ENCODE measurements at regions not wholly inside any gene's neighbourhood (a gene's known extent, or its start where the extent isn't known, plus 50 kb on each side); places are given as distances from the start of the nearest gene placed in this dataset.

- DNase-seq (ENCODE audit: low spot score): no peak
These were observed 161.7 kb downstream of the IRF8 start for GRCh38 chr16:86060381-86061317.

- DNase-seq (ENCODE audit: low spot score): no peak
These were observed 162.3 kb downstream of the IRF8 start for GRCh38 chr16:86061318-86061695.

DNA sequence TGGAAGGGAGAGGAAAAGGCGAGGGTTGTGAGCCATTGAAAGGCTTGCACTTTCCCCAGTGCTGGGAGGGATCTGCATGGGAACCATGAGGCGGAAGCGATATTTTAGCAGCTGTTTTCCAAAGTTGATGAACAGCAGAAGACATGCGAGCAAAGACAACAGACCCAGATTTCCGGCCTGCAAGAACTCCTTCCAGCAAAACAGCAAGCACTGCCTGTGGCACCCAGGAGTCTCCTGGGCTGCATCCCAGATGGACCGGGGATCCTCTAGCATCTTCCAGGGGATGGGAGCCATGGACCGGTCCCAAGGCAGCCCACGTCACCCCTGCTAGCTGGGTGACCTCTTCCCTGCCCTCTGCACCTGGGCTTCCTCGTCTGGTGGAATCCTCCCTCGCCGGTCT lies 162.8 kb downstream of the IRF8 start:
- no peak for DNase-seq (ENCODE audit: low spot score)

GRCh38 chr16:86062271-86062965 lies 163.5 kb downstream of the IRF8 start:
- DNase-seq (ENCODE audit: low spot score): no peak

DNA sequence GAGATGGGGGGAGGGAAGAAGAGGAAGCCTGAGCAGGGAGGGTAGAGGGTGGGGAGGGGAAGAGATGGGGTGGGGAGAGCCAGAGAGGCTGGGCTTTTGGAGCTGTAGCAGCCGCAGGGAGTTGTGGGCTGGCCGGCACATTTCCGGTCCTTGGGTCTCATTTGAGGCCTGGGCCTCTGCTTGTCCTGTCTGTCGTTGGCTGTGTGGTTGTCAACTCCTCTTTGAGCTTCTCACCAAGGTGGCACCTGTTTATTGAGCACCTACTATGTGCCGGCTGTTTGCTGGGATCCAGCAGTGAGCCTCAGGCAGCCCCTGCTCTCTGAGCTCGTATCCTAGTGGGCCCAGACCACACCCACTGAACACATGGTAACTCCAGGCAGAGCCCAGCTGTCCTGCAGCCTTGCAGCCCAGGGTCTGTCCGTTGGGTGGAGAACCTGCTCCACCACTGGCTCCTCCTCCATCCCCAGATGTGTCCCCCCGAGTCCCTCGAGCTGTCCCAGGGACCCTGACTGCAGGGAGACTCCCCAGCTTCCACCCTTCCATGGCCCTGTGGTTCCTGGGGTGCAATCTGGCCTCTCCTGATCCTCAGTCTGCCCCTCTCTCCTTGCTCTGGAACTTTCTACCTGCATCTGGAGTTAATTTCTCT lies 164.9 kb downstream of the IRF8 start:
- DNase-seq (ENCODE audit: low spot score): no peak

- no peak for DNase-seq (ENCODE audit: low spot score)
These were observed 165.7 kb downstream of the IRF8 start for GRCh38 chr16:86064431-86065250.

- DNase-seq (ENCODE audit: low spot score): no peak
These were observed 166.7 kb downstream of the IRF8 start for GRCh38 chr16:86065711-86066110.

GRCh38 chr16:86066811-86067210 lies 167.8 kb downstream of the IRF8 start:
- DNase-seq (ENCODE audit: low spot score): no peak

GRCh38 chr16:86067516-86067915 lies 168.6 kb downstream of the IRF8 start:
- DNase-seq (ENCODE audit: low spot score): no peak

DNA sequence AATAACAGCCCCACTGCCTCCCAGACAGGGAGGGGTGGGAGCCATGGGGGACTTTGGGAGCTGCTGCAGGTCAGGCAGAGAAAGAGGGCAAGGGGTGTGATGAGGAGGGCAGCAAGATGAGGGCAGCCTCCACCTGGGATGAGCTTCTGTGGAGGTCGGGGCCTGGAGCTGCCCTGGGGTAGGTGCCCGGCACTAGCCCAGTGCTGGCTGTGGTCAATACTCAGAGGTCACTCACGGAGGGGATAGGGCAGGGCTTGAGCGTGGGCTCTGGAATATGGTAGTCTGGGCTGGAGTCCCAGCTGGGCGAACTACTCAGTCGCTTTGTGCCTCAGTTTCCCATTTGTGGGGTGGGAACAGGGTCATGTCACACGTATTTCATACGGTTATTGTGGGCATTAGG lies 169.0 kb downstream of the IRF8 start:
- DNase-seq (ENCODE audit: low spot score): no peak

DNA sequence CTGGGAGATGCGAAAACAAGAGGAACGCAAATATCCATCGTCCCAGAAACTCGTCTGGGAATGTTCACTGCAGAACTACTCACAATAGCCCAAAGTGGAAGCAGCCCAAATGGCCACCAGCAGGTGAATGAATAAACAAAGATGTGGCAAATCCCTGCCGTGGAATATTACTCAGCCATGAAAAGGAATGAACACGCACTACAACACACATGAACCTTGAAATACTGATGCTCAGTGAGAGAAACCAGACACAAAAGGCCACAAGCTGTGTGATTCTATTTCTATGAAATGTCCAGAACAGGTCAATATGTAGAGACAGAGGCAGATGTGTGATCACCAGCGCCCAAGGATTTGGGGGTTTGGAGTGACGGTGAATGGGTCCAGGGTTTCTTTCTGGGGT lies 169.8 kb downstream of the IRF8 start:
- DNase-seq (ENCODE audit: low spot score): no peak

DNA sequence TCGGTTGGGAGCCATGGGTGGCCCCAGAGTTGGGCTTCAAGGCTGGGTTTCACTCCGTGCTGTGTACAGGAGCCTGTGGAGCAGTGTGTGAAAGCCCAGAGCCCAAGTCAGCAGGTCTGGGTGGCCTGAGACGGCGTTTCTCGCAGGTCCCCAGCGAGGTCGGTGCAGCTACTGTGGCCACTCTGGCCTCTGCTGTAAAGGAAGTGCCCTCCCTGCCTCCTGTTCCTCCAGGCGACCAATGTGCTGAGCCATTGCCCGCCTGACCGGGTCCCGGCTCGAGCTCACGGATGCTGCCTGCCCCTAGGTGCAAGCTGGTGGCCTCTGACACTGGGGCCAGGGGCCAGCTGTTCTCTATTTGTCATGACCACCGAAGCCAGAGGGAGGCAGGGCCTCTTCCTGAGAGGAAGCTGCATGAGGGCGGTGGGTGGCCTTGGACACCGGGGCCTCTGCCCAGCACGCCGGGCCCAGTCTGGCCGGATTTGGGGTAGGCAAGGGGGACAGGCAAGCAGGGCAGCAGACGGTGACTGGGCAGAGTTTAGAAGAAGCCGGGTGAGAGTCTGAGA lies 170.9 kb downstream of the IRF8 start:
- no peak for DNase-seq (ENCODE audit: low spot score)

DNA sequence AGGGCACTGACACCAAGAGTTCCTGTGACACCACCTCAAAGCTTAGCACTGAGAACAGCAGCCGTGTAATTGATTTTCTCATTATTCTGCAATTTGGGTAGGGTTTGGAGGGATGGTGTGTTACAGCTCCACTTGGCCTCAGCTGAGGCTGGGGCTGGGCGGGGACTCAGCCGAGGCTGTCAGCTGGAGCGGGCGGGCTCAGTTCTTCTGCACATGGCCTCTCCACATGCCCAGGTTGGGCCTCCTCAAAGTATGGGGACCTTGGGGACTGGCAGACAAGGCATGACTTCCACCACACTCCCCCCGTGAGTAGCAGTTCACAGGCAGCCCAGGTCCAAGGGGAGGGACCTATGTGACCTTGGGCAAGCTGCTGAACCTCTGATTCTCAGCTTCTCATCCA lies 171.5 kb downstream of the IRF8 start:
- no peak for DNase-seq (ENCODE audit: low spot score)

DNA sequence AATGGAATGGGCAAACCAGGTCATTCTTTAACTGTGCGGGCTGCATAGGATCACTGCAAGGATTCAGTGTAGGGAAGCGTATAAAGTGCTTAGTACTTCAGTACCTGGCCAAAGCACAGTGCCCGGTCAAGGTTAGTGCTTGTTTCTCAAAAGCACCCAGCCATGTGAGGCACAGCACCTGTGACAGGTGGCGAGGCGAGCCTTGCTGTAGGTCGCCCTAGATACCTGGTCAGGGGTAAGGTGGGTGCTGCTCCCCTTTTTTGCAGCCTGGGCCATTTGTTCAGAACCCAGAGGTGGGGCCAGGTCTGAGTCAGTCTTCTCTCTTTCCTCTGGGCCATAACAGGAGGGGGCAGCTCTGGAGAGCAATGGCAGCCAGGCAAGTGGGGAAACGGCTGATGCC lies 172.0 kb downstream of the IRF8 start:
- DNase-seq (ENCODE audit: low spot score): no peak

GRCh38 chr16:86071611-86072240 lies 172.8 kb downstream of the IRF8 start:
- no peak for DNase-seq (ENCODE audit: low spot score)

GRCh38 chr16:86072328-86073102 lies 173.6 kb downstream of the IRF8 start:
- DNase-seq (ENCODE audit: low spot score): peak; percentile 43

GRCh38 chr16:86073103-86073625 lies 174.2 kb downstream of the IRF8 start:
- no peak for DNase-seq (ENCODE audit: low spot score)

GRCh38 chr16:86073763-86074493 lies 175.0 kb downstream of the IRF8 start:
- no peak for DNase-seq (ENCODE audit: low spot score)

Measured in cerebellar cortex (tissue), 1 donor.